ENCODE measurements at regions not wholly inside any gene's neighbourhood (a gene's known extent, or its start where the extent isn't known, plus 50 kb on each side); places are given as distances from the start of the nearest gene placed in this dataset.

DNA sequence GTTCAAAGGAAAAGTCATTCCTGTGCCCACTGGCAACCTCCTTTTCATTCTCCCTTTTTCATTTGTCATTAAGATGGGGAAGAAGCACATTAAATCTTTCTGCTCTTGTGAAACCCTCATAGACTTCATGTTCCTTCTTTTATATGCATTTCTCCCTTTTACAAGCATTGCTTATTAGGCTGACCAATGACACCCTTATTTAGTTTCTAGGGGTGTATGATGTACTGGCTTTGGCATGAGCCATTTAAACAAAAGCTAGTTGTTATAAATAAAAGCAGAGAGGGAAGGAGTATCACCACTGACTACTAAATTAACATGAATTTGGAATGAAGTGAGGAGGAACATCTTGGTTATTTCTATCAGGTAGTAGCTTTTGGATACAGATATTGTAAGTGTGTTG, 68.2 kb upstream of the PCDH9 start:
- in situ Hi-C loops (cut with MboI) (no loop called here), intact Hi-C loops (cut with micrococcal nuclease) (no loop called here)
- no peaks in the 10 kb centered on the region for H3K9me3 ChIP-seq (replicated peaks; ENCODE audit: control insufficient read depth, insufficient read depth, low read depth, low read length)
- H3K27ac ChIP-seq (ENCODE audit: extremely low read depth, low read depth, low read length), result no peak overlapping the region
- H3K27me3 ChIP-seq (ENCODE audit: control insufficient read depth in 2 of 2, insufficient read depth in 2 of 2, low read length in 2 of 2), result no peaks in the 10 kb centered on the region
- H2AFZ ChIP-seq (ENCODE audit: low read depth, low read length), result no peak overlapping the region
- no TSS peak for BruUV-seq (replicated peaks)
- H3K36me3 ChIP-seq (ENCODE audit: control insufficient read depth, insufficient read depth, low read length), result no peaks in the 10 kb centered on the region
- H3K4me3 ChIP-seq, result no peak overlapping the region
- ChIA-PET CTCF (ENCODE audit: low intra/inter-chr PET ratio) (no interaction called here), POLR2A (no interaction called here)
- no peaks in the 10 kb centered on the region for H3K9me1 ChIP-seq (ENCODE audit: control insufficient read depth, insufficient read depth, low read length)
- no peak overlapping the region for H3K4me2 ChIP-seq (ENCODE audit: insufficient read depth, low read length)
- H4K20me1 ChIP-seq (replicated peaks; ENCODE audit: control insufficient read depth, insufficient read depth, low read length), result no peaks in the 10 kb centered on the region
- DNase-seq (ENCODE audit: extremely low read depth in 1 of 4, low spot score in 3 of 4) (no peak), FAIRE-seq (no peak), ATAC-seq (no peak)
- no peak overlapping the region for H3K9ac ChIP-seq (ENCODE audit: insufficient read depth in 1 of 2, low read depth in 2 of 2, low read length in 2 of 2)
- no peaks in the 10 kb centered on the region for H3K79me2 ChIP-seq (ENCODE audit: control insufficient read depth, insufficient read depth, low read length)
- no peaks in the 10 kb centered on the region for H3K4me1 ChIP-seq (replicated peaks in 1 of 2; ENCODE audit: control insufficient read depth in 2 of 2, insufficient read depth in 2 of 2, low read length in 2 of 2)
- TF ChIP-seq NR1H2 (CRISPR knock-in tag; IDR thresholded peaks at IDR 0.05) (no peak), NBN (IDR thresholded peaks at IDR 0.05; ENCODE audit: low read depth) (no peak), MTA1 (IDR thresholded peaks at IDR 0.05; ENCODE audit: borderline replicate concordance) (no peak), ZNF274 (IDR thresholded peaks at IDR 0.05; ENCODE audit: borderline replicate concordance, low read depth, low read length) (no peak), NR2C1 (IDR thresholded peaks at IDR 0.05) (no peak), NR2C1 (tag; IDR thresholded peaks at IDR 0.05) (no peak)
- TF ChIP-seq, protein P1, sequence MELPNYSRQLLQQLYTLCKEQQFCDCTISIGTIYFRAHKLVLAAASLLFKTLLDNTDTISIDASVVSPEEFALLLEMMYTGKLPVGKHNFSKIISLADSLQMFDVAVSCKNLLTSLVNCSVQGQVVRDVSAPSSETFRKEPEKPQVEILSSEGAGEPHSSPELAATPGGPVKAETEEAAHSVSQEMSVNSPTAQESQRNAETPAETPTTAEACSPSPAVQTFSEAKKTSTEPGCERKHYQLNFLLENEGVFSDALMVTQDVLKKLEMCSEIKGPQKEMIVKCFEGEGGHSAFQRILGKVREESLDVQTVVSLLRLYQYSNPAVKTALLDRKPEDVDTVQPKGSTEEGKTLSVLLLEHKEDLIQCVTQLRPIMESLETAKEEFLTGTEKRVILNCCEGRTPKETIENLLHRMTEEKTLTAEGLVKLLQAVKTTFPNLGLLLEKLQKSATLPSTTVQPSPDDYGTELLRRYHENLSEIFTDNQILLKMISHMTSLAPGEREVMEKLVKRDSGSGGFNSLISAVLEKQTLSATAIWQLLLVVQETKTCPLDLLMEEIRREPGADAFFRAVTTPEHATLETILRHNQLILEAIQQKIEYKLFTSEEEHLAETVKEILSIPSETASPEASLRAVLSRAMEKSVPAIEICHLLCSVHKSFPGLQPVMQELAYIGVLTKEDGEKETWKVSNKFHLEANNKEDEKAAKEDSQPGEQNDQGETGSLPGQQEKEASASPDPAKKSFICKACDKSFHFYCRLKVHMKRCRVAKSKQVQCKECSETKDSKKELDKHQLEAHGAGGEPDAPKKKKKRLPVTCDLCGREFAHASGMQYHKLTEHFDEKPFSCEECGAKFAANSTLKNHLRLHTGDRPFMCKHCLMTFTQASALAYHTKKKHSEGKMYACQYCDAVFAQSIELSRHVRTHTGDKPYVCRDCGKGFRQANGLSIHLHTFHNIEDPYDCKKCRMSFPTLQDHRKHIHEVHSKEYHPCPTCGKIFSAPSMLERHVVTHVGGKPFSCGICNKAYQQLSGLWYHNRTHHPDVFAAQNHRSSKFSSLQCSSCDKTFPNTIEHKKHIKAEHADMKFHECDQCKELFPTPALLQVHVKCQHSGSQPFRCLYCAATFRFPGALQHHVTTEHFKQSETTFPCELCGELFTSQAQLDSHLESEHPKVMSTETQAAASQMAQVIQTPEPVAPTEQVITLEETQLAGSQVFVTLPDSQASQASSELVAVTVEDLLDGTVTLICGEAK (IDR thresholded peaks at IDR 0.05), result no peak
- TF ChIP-seq, protein P1 (CRISPR knock-in tag; IDR thresholded peaks at IDR 0.05), result no peak
- TF ChIP-seq, protein P2, sequence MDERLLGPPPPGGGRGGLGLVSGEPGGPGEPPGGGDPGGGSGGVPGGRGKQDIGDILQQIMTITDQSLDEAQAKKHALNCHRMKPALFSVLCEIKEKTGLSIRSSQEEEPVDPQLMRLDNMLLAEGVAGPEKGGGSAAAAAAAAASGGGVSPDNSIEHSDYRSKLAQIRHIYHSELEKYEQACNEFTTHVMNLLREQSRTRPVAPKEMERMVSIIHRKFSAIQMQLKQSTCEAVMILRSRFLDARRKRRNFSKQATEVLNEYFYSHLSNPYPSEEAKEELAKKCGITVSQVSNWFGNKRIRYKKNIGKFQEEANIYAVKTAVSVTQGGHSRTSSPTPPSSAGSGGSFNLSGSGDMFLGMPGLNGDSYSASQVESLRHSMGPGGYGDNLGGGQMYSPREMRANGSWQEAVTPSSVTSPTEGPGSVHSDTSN (CRISPR knock-in tag; IDR thresholded peaks at IDR 0.05; ENCODE audit: low read depth), result no peak
- TF ChIP-seq, protein P2 (tag; conservative IDR thresholded peaks at IDR 0.05; ENCODE audit: low read depth), result no peak
- TF ChIP-seq, protein P3, sequence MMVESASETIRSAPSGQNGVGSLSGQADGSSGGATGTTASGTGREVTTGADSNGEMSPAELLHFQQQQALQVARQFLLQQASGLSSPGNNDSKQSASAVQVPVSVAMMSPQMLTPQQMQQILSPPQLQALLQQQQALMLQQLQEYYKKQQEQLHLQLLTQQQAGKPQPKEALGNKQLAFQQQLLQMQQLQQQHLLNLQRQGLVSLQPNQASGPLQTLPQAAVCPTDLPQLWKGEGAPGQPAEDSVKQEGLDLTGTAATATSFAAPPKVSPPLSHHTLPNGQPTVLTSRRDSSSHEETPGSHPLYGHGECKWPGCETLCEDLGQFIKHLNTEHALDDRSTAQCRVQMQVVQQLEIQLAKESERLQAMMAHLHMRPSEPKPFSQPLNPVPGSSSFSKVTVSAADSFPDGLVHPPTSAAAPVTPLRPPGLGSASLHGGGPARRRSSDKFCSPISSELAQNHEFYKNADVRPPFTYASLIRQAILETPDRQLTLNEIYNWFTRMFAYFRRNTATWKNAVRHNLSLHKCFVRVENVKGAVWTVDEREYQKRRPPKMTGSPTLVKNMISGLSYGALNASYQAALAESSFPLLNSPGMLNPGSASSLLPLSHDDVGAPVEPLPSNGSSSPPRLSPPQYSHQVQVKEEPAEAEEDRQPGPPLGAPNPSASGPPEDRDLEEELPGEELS (CRISPR knock-in tag; IDR thresholded peaks at IDR 0.05; ENCODE audit: borderline replicate concordance), result no peak

Measured in K562 (cell line).